WTC11 (cell line): ENCODE measurements at regions not wholly inside any gene's neighbourhood (a gene's known extent, or its start where the extent isn't known, plus 50 kb on each side); places are given as distances from the start of the nearest gene placed in this dataset.

ENCODE experiments used
- ATAC-seq: fragments of 200-7000 bp; cut with Tn5 transposase; 2 replicates; pipeline ENCODE4 v1.10.0; 2021; ENCODE audit warnings: mild to moderate bottlenecking, moderate library complexity
- CTCF ChIA-PET: fragments of 300-600 bp; sonication (Branson Sonifier 250); formaldehyde crosslinking; loops from one replicate; lab custom pipeline; 2021; ENCODE audit warnings: antibody characterized with exemption; lab: Charles Lee
- POLR2A ChIA-PET: fragments of 350-600 bp; sonication (Branson Sonifier 250); formaldehyde crosslinking; loops from one replicate; lab custom pipeline; 2021; ENCODE audit warnings: antibody characterized with exemption; lab: Charles Lee
- DNase-seq: peaks from one replicate; pipeline ENCODE4 v3.0.0; 2021; ENCODE audit warnings: low spot score
- H3K27ac Mint-ChIP-seq: 2 replicates; pipeline ENCODE4 v1.8.0; 2021; ENCODE audit warnings: mixed read lengths
- H3K27me3 Mint-ChIP-seq: 2 replicates; pipeline ENCODE4 v1.8.0; 2021; ENCODE audit warnings: low read depth, mild to moderate bottlenecking, moderate library complexity, mixed read lengths
- H3K36me3 Mint-ChIP-seq: 2 replicates; pipeline ENCODE4 v1.8.0; 2021; ENCODE audit warnings: mixed read lengths
- H3K4me1 Mint-ChIP-seq: 2 replicates; pipeline ENCODE4 v1.8.0; 2022; ENCODE audit warnings: mixed read lengths
- H3K4me3 Mint-ChIP-seq: 2 replicates; pipeline ENCODE4 v1.8.0; 2021; ENCODE audit warnings: mild to moderate bottlenecking, moderate library complexity, mixed read lengths
- H3K9me3 Mint-ChIP-seq: 2 replicates; pipeline ENCODE4 v1.8.0; 2021; ENCODE audit warnings: mixed read lengths
- ATF3 ChIP-seq: sonication (generic); formaldehyde crosslinking; conservative IDR thresholded peaks from 2 replicates; pipeline ENCODE4 v1.8.1; 2022; ENCODE audit warnings: mild to moderate bottlenecking, missing genetic modification reagents
- CDX4 ChIP-seq: fragments of 250-450 bp; sonication (Bioruptor Pico); IDR thresholded peaks from 2 replicates; pipeline ENCODE4 v1.9.0; 2021; ENCODE audit warnings: moderate library complexity, mild to moderate bottlenecking, inconsistent platforms, borderline replicate concordance
- CREB1 ChIP-seq: sonication (generic); formaldehyde crosslinking; IDR thresholded peaks from 2 replicates; pipeline ENCODE4 v1.8.0; 2023; ENCODE audit warnings: mild to moderate bottlenecking, missing genetic modification reagents
- CREM ChIP-seq: sonication (generic); formaldehyde crosslinking; IDR thresholded peaks from 2 replicates; pipeline ENCODE4 v1.8.1; 2022; ENCODE audit warnings: mild to moderate bottlenecking, missing genetic modification reagents, moderate library complexity
- EMX1 ChIP-seq: fragments of 250-450 bp; sonication (Bioruptor Pico); IDR thresholded peaks from 2 replicates; pipeline ENCODE4 v1.8.0; 2021; ENCODE audit warnings: mild to moderate bottlenecking
- ESRRA ChIP-seq: sonication (generic); formaldehyde crosslinking; IDR thresholded peaks from 2 replicates; pipeline ENCODE4 v1.8.1; 2022; ENCODE audit warnings: mild to moderate bottlenecking, missing genetic modification reagents, borderline replicate concordance
- FOXP1 ChIP-seq: sonication (generic); formaldehyde crosslinking; IDR thresholded peaks from 2 replicates; pipeline ENCODE4 v1.8.0; 2022; ENCODE audit warnings: missing genetic modification reagents, mild to moderate bottlenecking, moderate library complexity, borderline replicate concordance
- GABPB1 ChIP-seq: sonication (generic); formaldehyde crosslinking; IDR thresholded peaks from 2 replicates; pipeline ENCODE4 v1.8.1; 2023; ENCODE audit warnings: mild to moderate bottlenecking, missing genetic modification reagents
- JUN ChIP-seq: sonication (generic); formaldehyde crosslinking; IDR thresholded peaks from 2 replicates; pipeline ENCODE4 v1.8.0; 2023; ENCODE audit warnings: mild to moderate bottlenecking, missing genetic modification reagents
- MYBL2 ChIP-seq: sonication (generic); formaldehyde crosslinking; IDR thresholded peaks from 2 replicates; pipeline ENCODE4 v1.8.1; 2023; ENCODE audit warnings: mild to moderate bottlenecking, moderate library complexity, missing genetic modification reagents
- RORB ChIP-seq: fragments of 250-450 bp; sonication (Bioruptor Pico); IDR thresholded peaks from 2 replicates; pipeline ENCODE4 v1.9.0; 2021; ENCODE audit warnings: mild to moderate bottlenecking
- SOX15 ChIP-seq: fragments of 250-450 bp; sonication (Bioruptor Pico); IDR thresholded peaks from 2 replicates; pipeline ENCODE4 v1.9.0; 2021; ENCODE audit warnings: mild to moderate bottlenecking
- ZNF138 ChIP-seq: sonication (generic); formaldehyde crosslinking; conservative IDR thresholded peaks from 2 replicates; pipeline ENCODE4 v1.8.1; 2022; ENCODE audit warnings: mild to moderate bottlenecking, moderate library complexity, missing genetic modification reagents
- ZNF219 ChIP-seq: sonication (generic); formaldehyde crosslinking; IDR thresholded peaks from 2 replicates; pipeline ENCODE4 v1.8.0; 2023; ENCODE audit warnings: missing genetic modification reagents, mild to moderate bottlenecking, borderline replicate concordance
- ZNF396 ChIP-seq: fragments of 250-450 bp; sonication (Bioruptor Pico); IDR thresholded peaks from 2 replicates; pipeline ENCODE4 v1.8.0; 2021; ENCODE audit warnings: mild to moderate bottlenecking, moderate library complexity, borderline replicate concordance
- ZNF512 ChIP-seq: sonication (generic); formaldehyde crosslinking; IDR thresholded peaks from 2 replicates; pipeline ENCODE4 v1.8.1; 2022; ENCODE audit warnings: missing genetic modification reagents, borderline replicate concordance
- TF ChIP-seq, protein P1 (sequence below): sonication (generic); formaldehyde crosslinking; IDR thresholded peaks from 2 replicates; pipeline ENCODE4 v1.8.1; 2023; ENCODE audit warnings: mild to moderate bottlenecking, missing genetic modification reagents, borderline replicate concordance
- TF ChIP-seq, protein P2 (sequence below): sonication (generic); formaldehyde crosslinking; IDR thresholded peaks from 2 replicates; pipeline ENCODE4 v1.8.0; 2022; ENCODE audit warnings: mild to moderate bottlenecking, missing genetic modification reagents
- TF ChIP-seq, protein P3 (sequence below): sonication (generic); formaldehyde crosslinking; IDR thresholded peaks from 2 replicates; pipeline ENCODE4 v1.8.0; 2023; ENCODE audit warnings: missing genetic modification reagents
- TF ChIP-seq, protein P4 (sequence below): fragments of 250-450 bp; sonication (Bioruptor Pico); IDR thresholded peaks from 2 replicates; pipeline ENCODE4 v1.8.0; 2021; ENCODE audit warnings: mild to moderate bottlenecking

- ATAC-seq: no peak
- Mint-ChIP-seq H3K4me3 (no peak overlapping the region), H3K36me3 (no peaks in the 10 kb centered on the region), H3K27me3 (no peaks in the 10 kb centered on the region), H3K9me3 (no peaks in the 10 kb centered on the region), H3K27ac (no peak overlapping the region), H3K4me1 (peaks cover 5% of the 10 kb centered on the region)
- no peak for DNase-seq
- ChIA-PET CTCF (no interaction called here), POLR2A (no interaction called here)
- TF ChIP-seq, protein P1, sequence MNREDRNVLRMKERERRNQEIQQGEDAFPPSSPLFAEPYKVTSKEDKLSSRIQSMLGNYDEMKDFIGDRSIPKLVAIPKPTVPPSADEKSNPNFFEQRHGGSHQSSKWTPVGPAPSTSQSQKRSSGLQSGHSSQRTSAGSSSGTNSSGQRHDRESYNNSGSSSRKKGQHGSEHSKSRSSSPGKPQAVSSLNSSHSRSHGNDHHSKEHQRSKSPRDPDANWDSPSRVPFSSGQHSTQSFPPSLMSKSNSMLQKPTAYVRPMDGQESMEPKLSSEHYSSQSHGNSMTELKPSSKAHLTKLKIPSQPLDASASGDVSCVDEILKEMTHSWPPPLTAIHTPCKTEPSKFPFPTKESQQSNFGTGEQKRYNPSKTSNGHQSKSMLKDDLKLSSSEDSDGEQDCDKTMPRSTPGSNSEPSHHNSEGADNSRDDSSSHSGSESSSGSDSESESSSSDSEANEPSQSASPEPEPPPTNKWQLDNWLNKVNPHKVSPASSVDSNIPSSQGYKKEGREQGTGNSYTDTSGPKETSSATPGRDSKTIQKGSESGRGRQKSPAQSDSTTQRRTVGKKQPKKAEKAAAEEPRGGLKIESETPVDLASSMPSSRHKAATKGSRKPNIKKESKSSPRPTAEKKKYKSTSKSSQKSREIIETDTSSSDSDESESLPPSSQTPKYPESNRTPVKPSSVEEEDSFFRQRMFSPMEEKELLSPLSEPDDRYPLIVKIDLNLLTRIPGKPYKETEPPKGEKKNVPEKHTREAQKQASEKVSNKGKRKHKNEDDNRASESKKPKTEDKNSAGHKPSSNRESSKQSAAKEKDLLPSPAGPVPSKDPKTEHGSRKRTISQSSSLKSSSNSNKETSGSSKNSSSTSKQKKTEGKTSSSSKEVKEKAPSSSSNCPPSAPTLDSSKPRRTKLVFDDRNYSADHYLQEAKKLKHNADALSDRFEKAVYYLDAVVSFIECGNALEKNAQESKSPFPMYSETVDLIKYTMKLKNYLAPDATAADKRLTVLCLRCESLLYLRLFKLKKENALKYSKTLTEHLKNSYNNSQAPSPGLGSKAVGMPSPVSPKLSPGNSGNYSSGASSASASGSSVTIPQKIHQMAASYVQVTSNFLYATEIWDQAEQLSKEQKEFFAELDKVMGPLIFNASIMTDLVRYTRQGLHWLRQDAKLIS (CRISPR knock-in tag): no peak
- TF ChIP-seq ATF3 (no peak), ZNF396 (no peak), ESRRA (no peak), ZNF219 (CRISPR knock-in tag) (no peak), SOX15 (CRISPR knock-in tag) (no peak), CREB1 (CRISPR knock-in tag) (no peak), CDX4 (CRISPR knock-in tag) (no peak), ZNF138 (CRISPR knock-in tag) (no peak), FOXP1 (CRISPR knock-in tag) (no peak), RORB (CRISPR knock-in tag) (no peak), CREM (CRISPR knock-in tag) (no peak), GABPB1 (CRISPR knock-in tag) (no peak), MYBL2 (CRISPR knock-in tag) (no peak), JUN (CRISPR knock-in tag) (no peak), ZNF512 (CRISPR knock-in tag) (no peak), EMX1 (no peak)
- TF ChIP-seq, protein P2, sequence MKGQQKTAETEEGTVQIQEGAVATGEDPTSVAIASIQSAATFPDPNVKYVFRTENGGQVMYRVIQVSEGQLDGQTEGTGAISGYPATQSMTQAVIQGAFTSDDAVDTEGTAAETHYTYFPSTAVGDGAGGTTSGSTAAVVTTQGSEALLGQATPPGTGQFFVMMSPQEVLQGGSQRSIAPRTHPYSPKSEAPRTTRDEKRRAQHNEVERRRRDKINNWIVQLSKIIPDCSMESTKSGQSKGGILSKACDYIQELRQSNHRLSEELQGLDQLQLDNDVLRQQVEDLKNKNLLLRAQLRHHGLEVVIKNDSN (CRISPR knock-in tag): no peak
- TF ChIP-seq, protein P3, sequence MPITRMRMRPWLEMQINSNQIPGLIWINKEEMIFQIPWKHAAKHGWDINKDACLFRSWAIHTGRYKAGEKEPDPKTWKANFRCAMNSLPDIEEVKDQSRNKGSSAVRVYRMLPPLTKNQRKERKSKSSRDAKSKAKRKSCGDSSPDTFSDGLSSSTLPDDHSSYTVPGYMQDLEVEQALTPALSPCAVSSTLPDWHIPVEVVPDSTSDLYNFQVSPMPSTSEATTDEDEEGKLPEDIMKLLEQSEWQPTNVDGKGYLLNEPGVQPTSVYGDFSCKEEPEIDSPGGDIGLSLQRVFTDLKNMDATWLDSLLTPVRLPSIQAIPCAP (CRISPR knock-in tag): no peak
- TF ChIP-seq, protein P4, sequence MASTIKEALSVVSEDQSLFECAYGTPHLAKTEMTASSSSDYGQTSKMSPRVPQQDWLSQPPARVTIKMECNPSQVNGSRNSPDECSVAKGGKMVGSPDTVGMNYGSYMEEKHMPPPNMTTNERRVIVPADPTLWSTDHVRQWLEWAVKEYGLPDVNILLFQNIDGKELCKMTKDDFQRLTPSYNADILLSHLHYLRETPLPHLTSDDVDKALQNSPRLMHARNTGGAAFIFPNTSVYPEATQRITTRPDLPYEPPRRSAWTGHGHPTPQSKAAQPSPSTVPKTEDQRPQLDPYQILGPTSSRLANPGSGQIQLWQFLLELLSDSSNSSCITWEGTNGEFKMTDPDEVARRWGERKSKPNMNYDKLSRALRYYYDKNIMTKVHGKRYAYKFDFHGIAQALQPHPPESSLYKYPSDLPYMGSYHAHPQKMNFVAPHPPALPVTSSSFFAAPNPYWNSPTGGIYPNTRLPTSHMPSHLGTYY: no peak
- TF ChIP-seq, all 79 proteins: peak for 0
Measured at GRCh38 chr2:196511258-196512168, 128.0 kb upstream of the CCDC150 start.
